Activated CD4-positive, CD25-positive, alpha-beta regulatory T cell treated with anti-CD3 and anti-CD28 coated beads, Interleukin-2, amount 50 U/mL, for 24 hours (primary cell): ENCODE measurements at regions not wholly inside any gene's neighbourhood (a gene's known extent, or its start where the extent isn't known, plus 50 kb on each side); places are given as distances from the start of the nearest gene placed in this dataset.
"Not testable (repeated sequence)": the region's sequence is repeated elsewhere in the genome, so short reads cannot be mapped to it uniquely, and the experiment has no call there.

Experiments
- ATAC-seq, 2 donors: fragments of 150-1000 bp; cut with Tn5 transposase; one replicate each; pipeline ENCODE4 v1.10.0; 2021; ENCODE audit warnings: mild to moderate bottlenecking in 1 of 2, moderate library complexity in 1 of 2

DNA sequence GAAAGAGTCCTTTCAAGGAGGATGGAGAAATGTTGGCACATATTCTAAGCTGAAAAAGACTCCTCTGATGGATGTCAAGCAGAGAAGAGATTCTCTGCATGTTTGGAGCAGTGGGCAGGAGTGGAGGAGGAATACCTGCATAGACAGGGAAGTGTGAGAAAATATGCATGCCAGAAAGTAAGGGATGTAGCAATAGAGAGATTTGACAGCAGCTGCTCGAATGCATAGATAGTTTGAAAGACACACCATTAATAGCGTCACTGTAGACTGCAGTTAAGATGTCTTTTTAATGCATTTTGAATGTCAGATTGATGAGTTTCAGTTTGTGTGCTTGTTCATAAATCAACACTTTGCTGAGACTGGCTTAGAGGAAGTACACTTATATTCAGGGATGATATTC lies 169.9 kb upstream of the POT1 start:
- ATAC-seq, result no peak

- ATAC-seq, result no peak
Observed at GRCh38 chr7:125098377-125098970, 168.8 kb upstream of the POT1 start.

GRCh38 chr7:125090596-125090995 lies 161.0 kb upstream of the POT1 start:
- no peak for ATAC-seq

- ATAC-seq, result no peak
Observed at GRCh38 chr7:125089171-125089570, 159.5 kb upstream of the POT1 start.

GRCh38 chr7:125088555-125088954 lies 158.9 kb upstream of the POT1 start:
- ATAC-seq, result no peak

DNA sequence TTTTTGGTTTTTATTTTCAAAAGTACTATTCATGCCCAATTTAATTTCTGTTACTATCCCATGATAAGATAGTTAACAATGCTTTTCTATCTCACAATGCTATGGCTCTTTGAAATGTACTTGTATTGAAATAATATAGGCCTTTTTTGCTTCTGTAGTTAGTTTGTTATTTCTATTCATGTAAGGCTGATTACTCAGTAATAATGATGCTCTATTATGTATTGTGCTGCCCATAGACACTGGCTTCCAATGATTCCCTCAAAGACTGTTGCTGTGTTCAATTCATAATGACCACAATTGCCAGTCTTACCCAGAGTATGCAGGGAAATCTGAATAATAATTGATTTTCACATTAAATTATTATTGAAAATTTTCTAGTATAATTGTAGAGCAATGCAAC lies 155.5 kb upstream of the POT1 start:
- ATAC-seq, result no peak

DNA sequence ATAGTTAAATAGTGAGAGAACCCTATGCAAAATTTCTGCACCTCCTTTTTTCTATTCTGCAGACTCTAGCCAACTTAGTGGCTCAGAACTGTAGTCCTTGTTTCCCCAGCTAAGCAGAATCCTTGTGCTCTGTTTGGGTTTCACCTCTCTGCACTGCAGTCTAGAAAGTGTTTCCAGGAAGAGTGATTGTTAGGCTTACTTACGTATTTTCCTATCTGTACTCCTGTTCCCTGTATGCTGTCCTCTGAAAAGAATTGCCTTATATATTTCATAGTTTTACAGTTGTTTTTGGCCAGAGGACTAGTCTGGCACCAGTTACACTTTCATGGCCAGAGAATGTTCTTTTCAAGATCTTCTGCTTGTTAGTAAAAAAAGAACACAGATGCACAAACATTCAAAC lies 154.6 kb upstream of the POT1 start:
- no peak for ATAC-seq

GRCh38 chr7:125074141-125074540 lies 144.5 kb upstream of the POT1 start:
- no peak for ATAC-seq

DNA sequence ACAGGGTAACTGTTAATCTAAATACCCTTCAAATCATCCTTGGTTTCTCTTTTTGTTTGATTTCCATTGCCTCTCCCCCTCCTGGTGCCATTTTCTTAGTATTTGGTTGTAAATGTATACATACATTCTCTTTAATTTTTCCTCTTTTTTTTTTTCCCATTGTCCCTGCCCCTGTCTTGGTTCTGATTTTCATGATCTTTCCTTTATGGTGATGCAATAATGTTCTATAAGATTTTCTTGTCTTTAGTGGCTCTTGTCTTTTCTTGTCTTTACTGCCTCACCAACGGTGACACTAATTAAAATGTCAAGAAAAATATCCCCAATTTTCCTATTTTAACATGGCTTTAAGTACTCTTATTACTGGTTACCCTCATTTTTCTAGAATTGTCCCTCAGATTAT lies 135.9 kb upstream of the POT1 start:
- ATAC-seq, result no peak

DNA sequence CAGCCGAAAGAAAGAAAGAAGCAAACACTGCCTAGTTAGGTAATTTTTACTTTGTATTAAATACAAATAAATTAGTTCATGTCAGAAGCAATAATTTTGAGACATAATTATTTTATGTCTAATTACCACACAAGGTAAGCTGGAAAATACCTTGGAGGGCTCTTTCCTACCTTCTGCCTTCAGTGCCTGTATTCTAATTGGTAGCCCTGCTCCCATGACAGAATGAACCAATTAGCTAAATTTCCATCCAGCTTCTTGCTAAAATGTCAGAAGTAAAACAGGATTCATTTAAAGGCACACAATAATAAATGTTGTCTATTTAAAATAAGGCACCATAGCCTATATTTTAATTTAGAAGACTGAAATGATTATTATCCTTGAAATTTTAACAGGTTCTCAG lies 135.4 kb upstream of the POT1 start:
- ATAC-seq, result no peak

GRCh38 chr7:125061776-125062397 lies 132.3 kb upstream of the POT1 start:
- ATAC-seq, result peak; percentile 58 to 64

DNA sequence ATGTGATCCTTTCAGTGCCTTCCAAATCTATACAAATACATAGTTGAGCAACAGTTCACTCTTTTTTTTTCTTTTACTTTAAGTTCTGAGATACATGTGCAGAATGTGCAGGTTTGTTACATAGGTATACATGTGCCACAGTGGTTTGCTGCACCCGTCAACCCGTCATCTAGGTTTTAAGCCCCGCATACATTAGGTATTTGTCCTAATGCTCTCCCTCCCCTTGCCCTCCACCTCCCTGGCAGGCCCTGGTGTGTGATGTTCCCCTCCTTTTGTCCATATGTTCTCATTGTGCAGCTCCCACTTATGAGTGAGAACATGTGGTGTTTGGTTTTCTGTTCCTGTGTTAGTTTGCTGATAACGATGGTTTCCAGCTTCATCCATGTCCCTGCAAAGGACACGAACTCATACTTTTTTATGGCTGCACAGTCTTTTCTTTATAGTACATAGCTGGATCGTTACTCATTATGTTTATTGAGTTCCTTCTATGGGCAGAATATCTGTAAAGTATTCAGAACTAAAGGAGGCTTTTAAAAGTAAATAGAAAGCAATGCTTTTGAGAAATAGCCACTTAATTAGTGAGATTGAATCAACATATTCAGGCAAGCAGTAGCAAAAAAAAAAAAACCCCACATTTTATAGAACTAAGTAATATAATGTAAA lies 131.6 kb upstream of the POT1 start:
- not testable (repeated sequence) for ATAC-seq

- ATAC-seq, result no peak
Observed at GRCh38 chr7:125059861-125060456, 130.3 kb upstream of the POT1 start.

GRCh38 chr7:125057963-125058362 lies 128.3 kb upstream of the POT1 start:
- no peak for ATAC-seq

GRCh38 chr7:125055376-125055775 lies 125.8 kb upstream of the POT1 start:
- no peak for ATAC-seq

- no peak for ATAC-seq
Observed at GRCh38 chr7:125046767-125047166, 117.1 kb upstream of the POT1 start.

DNA sequence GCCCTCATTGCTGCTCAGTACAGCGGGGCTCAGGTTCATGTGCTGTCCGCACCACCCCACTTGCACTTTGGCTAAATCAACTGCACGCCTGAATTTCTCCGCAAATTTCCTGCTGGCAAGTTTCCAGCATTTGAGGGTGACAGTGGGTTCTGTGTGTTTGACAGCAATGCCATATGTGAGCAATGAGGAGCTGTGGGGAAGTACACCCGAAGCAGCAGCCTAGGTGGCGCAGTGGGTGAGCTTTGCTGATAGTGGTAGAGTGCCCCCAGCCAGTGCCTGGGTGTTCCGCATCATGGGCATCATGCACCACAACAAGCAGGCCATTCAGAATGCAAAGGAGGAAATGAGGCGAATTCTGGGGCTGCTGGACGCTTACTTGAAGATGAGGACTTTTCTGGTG lies 103.9 kb upstream of the POT1 start:
- ATAC-seq, result no peak

GRCh38 chr7:125032943-125033342 lies 103.3 kb upstream of the POT1 start:
- no peak for ATAC-seq

GRCh38 chr7:125030756-125031387 lies 101.2 kb upstream of the POT1 start:
- no peak for ATAC-seq

DNA sequence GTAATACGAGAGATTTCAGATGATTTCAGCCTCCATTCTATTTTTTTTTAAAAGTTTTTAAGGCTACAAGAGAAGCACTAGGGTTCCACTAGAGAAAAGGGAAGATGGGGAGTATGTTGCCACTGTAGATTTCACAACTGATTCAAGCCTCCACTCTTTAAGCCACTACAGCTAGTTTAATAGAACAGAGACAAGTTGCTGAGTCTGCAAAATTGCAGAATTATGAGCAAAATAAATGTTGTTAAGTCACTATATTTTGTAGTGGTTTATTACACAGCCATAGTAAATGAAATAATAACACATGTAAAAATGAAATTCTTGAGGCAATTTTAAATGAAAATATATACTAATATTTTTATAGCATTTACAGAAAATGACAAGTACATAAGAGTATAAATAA lies 96.0 kb upstream of the POT1 start:
- ATAC-seq, result no peak

DNA sequence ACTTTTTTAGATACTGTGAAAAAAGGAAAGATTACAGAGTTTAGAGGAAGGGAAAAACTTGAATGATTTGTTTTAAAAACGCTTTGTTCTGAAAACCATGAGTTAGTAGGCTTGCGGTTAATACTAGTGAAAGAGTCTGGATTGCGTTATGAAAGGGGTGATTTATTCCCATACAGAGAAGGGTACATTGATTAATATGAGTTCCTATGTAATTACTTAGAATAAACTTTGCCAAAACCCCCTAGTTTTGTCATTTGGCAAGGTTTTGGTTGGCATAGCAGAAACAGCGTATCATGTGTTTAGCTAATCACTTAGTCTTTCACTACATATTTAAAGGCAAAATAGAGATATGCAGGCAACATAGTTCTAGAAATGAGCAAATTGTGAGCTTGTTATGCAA lies 91.2 kb upstream of the POT1 start:
- ATAC-seq, result no peak

GRCh38 chr7:125010540-125010939 lies 80.9 kb upstream of the POT1 start:
- ATAC-seq, result no peak

GRCh38 chr7:124996778-124997177 lies 67.2 kb upstream of the POT1 start:
- ATAC-seq, result no peak
